HepG2 (cell line): ENCODE measurements at regions not wholly inside any gene's neighbourhood (a gene's known extent, or its start where the extent isn't known, plus 50 kb on each side); places are given as distances from the start of the nearest gene placed in this dataset.

Experiments
- ATF7-NPFF ChIP-seq: sonication (generic); formaldehyde crosslinking; IDR thresholded peaks from 2 replicates; pipeline ENCODE4 v1.8.1; 2023; ENCODE audit warnings: mild to moderate bottlenecking, low read depth, missing genetic modification reagents, moderate library complexity
- CENPT ChIP-seq: sonication (generic); formaldehyde crosslinking; IDR thresholded peaks from 2 replicates; pipeline ENCODE4 v1.8.0; 2022; ENCODE audit warnings: low read depth, mild to moderate bottlenecking, moderate library complexity, missing genetic modification reagents
- ESRRA ChIP-seq: sonication (generic); formaldehyde crosslinking; IDR thresholded peaks from 2 replicates; pipeline ENCODE4 v1.5.1; 2020; ENCODE audit warnings: mild to moderate bottlenecking, low read depth, missing genetic modification reagents
- HNF4A ChIP-seq: sonication (generic); formaldehyde crosslinking; IDR thresholded peaks from 2 replicates; pipeline ENCODE4 v1.4.0; 2020; ENCODE audit warnings: missing genetic modification reagents
- HNRNPK ChIP-seq: fragments of 200-400 bp; formaldehyde crosslinking; IDR thresholded peaks from 2 replicates; pipeline ENCODE4 v1.6.1; 2018; ENCODE audit warnings: low read length, low read depth, moderate library complexity, mild to moderate bottlenecking; ENCODE audit not compliant: poor library complexity, severe bottlenecking
- MBD4 ChIP-seq: IDR thresholded peaks from 2 replicates; pipeline ENCODE4 v1.6.1; 2012; ENCODE audit warnings: low read length, inconsistent platforms, borderline replicate concordance
- NFE2L1 ChIP-seq: sonication (generic); formaldehyde crosslinking; IDR thresholded peaks from 2 replicates; pipeline ENCODE4 v1.4.0; 2020; ENCODE audit warnings: missing genetic modification reagents, mild to moderate bottlenecking, borderline replicate concordance
- STAG1 ChIP-seq: sonication (generic); formaldehyde crosslinking; IDR thresholded peaks from 2 replicates; pipeline ENCODE4 v1.4.0; 2020; ENCODE audit warnings: missing genetic modification reagents
- ZBTB1 ChIP-seq: sonication (generic); formaldehyde crosslinking; IDR thresholded peaks from 2 replicates; pipeline ENCODE4 v1.4.0; 2020; ENCODE audit warnings: missing genetic modification reagents, borderline replicate concordance
- ZBTB3 ChIP-seq: sonication (generic); formaldehyde crosslinking; IDR thresholded peaks from 2 replicates; pipeline ENCODE4 v1.4.0; 2020; ENCODE audit warnings: low read depth, mild to moderate bottlenecking, moderate library complexity, missing genetic modification reagents, borderline replicate concordance
- ZNF121 ChIP-seq: sonication (generic); formaldehyde crosslinking; IDR thresholded peaks from 2 replicates; pipeline ENCODE4 v1.5.0; 2020; ENCODE audit warnings: mild to moderate bottlenecking, missing genetic modification reagents
- ZNF460 ChIP-seq: sonication (generic); formaldehyde crosslinking; IDR thresholded peaks from 2 replicates; pipeline ENCODE4 v1.5.1; 2020; ENCODE audit warnings: missing genetic modification reagents, mild to moderate bottlenecking, borderline replicate concordance
- TF ChIP-seq, protein P1 (sequence below): sonication (generic); formaldehyde crosslinking; IDR thresholded peaks from 2 replicates; pipeline ENCODE4 v1.5.1; 2020; ENCODE audit warnings: missing genetic modification reagents, mild to moderate bottlenecking, borderline replicate concordance
- TF ChIP-seq, protein P2 (sequence below): sonication (generic); formaldehyde crosslinking; IDR thresholded peaks from 2 replicates; pipeline ENCODE4 v1.4.0; 2020; ENCODE audit warnings: missing genetic modification reagents, borderline replicate concordance
- TF ChIP-seq, protein P3 (sequence below): sonication (generic); formaldehyde crosslinking; IDR thresholded peaks from one replicate; pipeline ENCODE4 v1.5.1; 2020; ENCODE audit warnings: mild to moderate bottlenecking, missing genetic modification reagents; ENCODE audit errors: not compliant biosample characterization

DNA sequence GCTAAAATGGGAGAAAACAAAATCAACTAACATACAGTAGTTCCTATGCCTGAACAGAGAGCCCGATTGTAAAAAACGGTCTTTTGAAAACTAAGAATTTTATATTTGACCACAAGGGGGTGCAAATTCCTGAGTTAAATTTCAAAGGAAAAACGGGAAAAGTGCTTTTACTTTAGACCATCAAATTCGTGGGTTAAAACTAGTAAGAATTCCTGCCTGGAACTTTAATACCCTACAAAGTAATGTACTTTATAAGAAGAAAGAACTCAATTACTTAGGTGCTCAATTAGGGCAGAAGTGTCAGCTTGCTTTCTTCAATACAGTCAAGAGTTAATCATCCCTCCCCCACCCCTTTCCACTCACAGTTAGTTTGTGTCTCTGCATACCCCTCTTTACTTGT lies 69.8 kb downstream of the KCNRG start (continued):
- TF ChIP-seq, protein P1, sequence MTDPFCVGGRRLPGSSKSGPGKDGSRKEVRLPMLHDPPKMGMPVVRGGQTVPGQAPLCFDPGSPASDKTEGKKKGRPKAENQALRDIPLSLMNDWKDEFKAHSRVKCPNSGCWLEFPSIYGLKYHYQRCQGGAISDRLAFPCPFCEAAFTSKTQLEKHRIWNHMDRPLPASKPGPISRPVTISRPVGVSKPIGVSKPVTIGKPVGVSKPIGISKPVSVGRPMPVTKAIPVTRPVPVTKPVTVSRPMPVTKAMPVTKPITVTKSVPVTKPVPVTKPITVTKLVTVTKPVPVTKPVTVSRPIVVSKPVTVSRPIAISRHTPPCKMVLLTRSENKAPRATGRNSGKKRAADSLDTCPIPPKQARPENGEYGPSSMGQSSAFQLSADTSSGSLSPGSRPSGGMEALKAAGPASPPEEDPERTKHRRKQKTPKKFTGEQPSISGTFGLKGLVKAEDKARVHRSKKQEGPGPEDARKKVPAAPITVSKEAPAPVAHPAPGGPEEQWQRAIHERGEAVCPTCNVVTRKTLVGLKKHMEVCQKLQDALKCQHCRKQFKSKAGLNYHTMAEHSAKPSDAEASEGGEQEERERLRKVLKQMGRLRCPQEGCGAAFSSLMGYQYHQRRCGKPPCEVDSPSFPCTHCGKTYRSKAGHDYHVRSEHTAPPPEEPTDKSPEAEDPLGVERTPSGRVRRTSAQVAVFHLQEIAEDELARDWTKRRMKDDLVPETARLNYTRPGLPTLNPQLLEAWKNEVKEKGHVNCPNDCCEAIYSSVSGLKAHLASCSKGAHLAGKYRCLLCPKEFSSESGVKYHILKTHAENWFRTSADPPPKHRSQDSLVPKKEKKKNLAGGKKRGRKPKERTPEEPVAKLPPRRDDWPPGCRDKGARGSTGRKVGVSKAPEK (CRISPR knock-in tag) = no peak
- TF ChIP-seq ATF7-NPFF (CRISPR knock-in tag) (no peak), CENPT (CRISPR knock-in tag) (no peak), ESRRA (CRISPR knock-in tag) (no peak), HNF4A (CRISPR knock-in tag) (no peak), MBD4 (no peak), HNRNPK (peak; percentile 41), ZBTB1 (CRISPR knock-in tag) (no peak), STAG1 (CRISPR knock-in tag) (peak; percentile 56), NFE2L1 (CRISPR knock-in tag) (no peak), ZBTB3 (no peak), ZNF460 (no peak), ZNF121 (no peak)
- TF ChIP-seq, protein P2, sequence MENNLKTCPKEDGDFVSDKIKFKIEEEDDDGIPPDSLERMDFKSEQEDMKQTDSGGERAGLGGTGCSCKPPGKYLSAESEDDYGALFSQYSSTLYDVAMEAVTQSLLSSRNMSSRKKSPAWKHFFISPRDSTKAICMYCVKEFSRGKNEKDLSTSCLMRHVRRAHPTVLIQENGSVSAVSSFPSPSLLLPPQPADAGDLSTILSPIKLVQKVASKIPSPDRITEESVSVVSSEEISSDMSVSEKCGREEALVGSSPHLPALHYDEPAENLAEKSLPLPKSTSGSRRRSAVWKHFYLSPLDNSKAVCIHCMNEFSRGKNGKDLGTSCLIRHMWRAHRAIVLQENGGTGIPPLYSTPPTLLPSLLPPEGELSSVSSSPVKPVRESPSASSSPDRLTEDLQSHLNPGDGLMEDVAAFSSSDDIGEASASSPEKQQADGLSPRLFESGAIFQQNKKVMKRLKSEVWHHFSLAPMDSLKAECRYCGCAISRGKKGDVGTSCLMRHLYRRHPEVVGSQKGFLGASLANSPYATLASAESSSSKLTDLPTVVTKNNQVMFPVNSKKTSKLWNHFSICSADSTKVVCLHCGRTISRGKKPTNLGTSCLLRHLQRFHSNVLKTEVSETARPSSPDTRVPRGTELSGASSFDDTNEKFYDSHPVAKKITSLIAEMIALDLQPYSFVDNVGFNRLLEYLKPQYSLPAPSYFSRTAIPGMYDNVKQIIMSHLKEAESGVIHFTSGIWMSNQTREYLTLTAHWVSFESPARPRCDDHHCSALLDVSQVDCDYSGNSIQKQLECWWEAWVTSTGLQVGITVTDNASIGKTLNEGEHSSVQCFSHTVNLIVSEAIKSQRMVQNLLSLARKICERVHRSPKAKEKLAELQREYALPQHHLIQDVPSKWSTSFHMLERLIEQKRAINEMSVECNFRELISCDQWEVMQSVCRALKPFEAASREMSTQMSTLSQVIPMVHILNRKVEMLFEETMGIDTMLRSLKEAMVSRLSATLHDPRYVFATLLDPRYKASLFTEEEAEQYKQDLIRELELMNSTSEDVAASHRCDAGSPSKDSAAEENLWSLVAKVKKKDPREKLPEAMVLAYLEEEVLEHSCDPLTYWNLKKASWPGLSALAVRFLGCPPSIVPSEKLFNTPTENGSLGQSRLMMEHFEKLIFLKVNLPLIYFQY (CRISPR knock-in tag) = no peak
- TF ChIP-seq, protein P3, sequence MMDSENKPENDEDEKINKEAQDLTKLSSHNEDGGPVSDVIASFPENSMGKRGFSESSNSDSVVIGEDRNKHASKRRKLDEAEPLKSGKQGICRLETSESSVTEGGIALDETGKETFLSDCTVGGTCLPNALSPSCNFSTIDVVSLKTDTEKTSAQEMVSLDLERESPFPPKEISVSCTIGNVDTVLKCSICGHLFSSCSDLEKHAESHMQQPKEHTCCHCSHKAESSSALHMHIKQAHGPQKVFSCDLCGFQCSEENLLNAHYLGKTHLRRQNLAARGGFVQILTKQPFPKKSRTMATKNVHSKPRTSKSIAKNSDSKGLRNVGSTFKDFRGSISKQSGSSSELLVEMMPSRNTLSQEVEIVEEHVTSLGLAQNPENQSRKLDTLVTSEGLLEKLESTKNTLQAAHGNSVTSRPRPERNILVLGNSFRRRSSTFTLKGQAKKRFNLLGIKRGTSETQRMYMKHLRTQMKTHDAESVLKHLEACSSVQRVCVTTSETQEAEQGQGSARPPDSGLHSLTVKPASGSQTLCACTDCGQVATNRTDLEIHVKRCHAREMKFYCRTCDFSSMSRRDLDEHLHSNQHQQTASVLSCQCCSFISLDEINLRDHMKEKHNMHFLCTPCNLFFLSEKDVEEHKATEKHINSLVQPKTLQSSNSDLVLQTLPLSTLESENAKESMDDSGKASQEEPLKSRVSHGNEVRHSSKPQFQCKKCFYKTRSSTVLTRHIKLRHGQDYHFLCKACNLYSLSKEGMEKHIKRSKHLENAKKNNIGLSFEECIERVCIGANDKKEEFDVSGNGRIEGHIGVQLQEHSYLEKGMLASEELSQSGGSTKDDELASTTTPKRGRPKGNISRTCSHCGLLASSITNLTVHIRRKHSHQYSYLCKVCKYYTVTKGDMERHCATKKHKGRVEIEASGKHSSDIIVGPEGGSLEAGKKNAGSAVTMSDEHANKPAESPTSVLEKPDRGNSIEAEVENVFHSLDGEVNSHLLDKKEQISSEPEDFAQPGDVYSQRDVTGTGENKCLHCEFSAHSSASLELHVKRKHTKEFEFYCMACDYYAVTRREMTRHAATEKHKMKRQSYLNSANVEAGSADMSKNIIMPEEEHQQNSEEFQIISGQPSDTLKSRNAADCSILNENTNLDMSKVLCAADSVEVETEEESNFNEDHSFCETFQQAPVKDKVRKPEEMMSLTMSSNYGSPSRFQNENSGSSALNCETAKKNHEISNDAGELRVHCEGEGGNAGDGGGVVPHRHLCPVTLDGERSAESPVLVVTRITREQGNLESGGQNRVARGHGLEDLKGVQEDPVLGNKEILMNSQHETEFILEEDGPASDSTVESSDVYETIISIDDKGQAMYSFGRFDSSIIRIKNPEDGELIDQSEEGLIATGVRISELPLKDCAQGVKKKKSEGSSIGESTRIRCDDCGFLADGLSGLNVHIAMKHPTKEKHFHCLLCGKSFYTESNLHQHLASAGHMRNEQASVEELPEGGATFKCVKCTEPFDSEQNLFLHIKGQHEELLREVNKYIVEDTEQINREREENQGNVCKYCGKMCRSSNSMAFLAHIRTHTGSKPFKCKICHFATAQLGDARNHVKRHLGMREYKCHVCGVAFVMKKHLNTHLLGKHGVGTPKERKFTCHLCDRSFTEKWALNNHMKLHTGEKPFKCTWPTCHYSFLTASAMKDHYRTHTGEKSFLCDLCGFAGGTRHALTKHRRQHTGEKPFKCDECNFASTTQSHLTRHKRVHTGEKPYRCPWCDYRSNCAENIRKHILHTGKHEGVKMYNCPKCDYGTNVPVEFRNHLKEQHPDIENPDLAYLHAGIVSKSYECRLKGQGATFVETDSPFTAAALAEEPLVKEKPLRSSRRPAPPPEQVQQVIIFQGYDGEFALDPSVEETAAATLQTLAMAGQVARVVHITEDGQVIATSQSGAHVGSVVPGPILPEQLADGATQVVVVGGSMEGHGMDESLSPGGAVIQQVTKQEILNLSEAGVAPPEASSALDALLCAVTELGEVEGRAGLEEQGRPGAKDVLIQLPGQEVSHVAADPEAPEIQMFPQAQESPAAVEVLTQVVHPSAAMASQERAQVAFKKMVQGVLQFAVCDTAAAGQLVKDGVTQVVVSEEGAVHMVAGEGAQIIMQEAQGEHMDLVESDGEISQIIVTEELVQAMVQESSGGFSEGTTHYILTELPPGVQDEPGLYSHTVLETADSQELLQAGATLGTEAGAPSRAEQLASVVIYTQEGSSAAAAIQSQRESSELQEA (CRISPR knock-in tag) = no peak
